ENCODE measurements at regions not wholly inside any gene's neighbourhood (a gene's known extent, or its start where the extent isn't known, plus 50 kb on each side); places are given as distances from the start of the nearest gene placed in this dataset.

GRCh38 chr10:33434933-33435332, 100.5 kb upstream of the NRP1 start:
- Mint-ChIP-seq H3K36me3 (no peaks in the 10 kb centered on the region), H3K27ac (no peak overlapping the region), H3K9me3 (peaks cover 3 to 6% (median 5%) of the 10 kb centered on the region in 3 donors), H3K4me3 (no peak overlapping the region), H3K27me3 (no peaks in the 10 kb centered on the region), H3K4me1 (no peaks in the 10 kb centered on the region)

- H3K4me3 Mint-ChIP-seq = no peak overlapping the region
- H3K27ac Mint-ChIP-seq = no peak overlapping the region
- H3K27me3 Mint-ChIP-seq = no peaks in the 10 kb centered on the region
- no peaks in the 10 kb centered on the region for H3K36me3 Mint-ChIP-seq
- H3K9me3 Mint-ChIP-seq = peaks cover 0 to 2% (median 0%) of the 10 kb centered on the region in 3 donors
- no peaks in the 10 kb centered on the region for H3K4me1 Mint-ChIP-seq
Measured at GRCh38 chr10:33428682-33429081, 94.2 kb upstream of the NRP1 start.

- H3K9me3 Mint-ChIP-seq = peaks cover 0 to 2% (median 2%) of the 10 kb centered on the region in 3 donors
- H3K27me3 Mint-ChIP-seq = no peaks in the 10 kb centered on the region
- no peak overlapping the region for H3K27ac Mint-ChIP-seq
- H3K36me3 Mint-ChIP-seq = no peaks in the 10 kb centered on the region
- no peak overlapping the region for H3K4me3 Mint-ChIP-seq
- peaks cover 0 to 2% (median 0%) of the 10 kb centered on the region in 3 donors for H3K4me1 Mint-ChIP-seq
Measured at GRCh38 chr10:33423154-33423529, 88.7 kb upstream of the NRP1 start.

- Mint-ChIP-seq H3K27ac (no peak overlapping the region), H3K36me3 (no peaks in the 10 kb centered on the region), H3K4me3 (no peak overlapping the region), H3K27me3 (no peaks in the 10 kb centered on the region), H3K4me1 (peaks cover 0 to 2% (median 0%) of the 10 kb centered on the region in 3 donors), H3K9me3 (peaks cover 0 to 2% (median 0%) of the 10 kb centered on the region in 3 donors)
Measured at GRCh38 chr10:33422471-33423153, 88.1 kb upstream of the NRP1 start.

GRCh38 chr10:33421789-33422462, 87.5 kb upstream of the NRP1 start:
- Mint-ChIP-seq H3K4me1 (peaks cover 0 to 2% (median 0%) of the 10 kb centered on the region in 3 donors), H3K4me3 (no peak overlapping the region), H3K9me3 (peaks cover 0 to 2% (median 0%) of the 10 kb centered on the region in 3 donors), H3K27me3 (no peaks in the 10 kb centered on the region), H3K27ac (no peak overlapping the region), H3K36me3 (no peaks in the 10 kb centered on the region)

- H3K27ac Mint-ChIP-seq = no peak overlapping the region
- H3K4me1 Mint-ChIP-seq = peaks cover 0 to 2% (median 0%) of the 10 kb centered on the region in 3 donors
- H3K36me3 Mint-ChIP-seq = no peaks in the 10 kb centered on the region
- H3K27me3 Mint-ChIP-seq = no peaks in the 10 kb centered on the region
- peaks cover 0 to 2% (median 0%) of the 10 kb centered on the region in 3 donors for H3K9me3 Mint-ChIP-seq
- no peak overlapping the region for H3K4me3 Mint-ChIP-seq
Measured at GRCh38 chr10:33419311-33419710, 84.8 kb upstream of the NRP1 start.

- peaks cover 0 to 4% (median 0%) of the 10 kb centered on the region in 3 donors for H3K9me3 Mint-ChIP-seq
- H3K36me3 Mint-ChIP-seq = no peaks in the 10 kb centered on the region
- no peak overlapping the region for H3K27ac Mint-ChIP-seq
- no peak overlapping the region for H3K4me3 Mint-ChIP-seq
- peaks cover 0 to 2% (median 0%) of the 10 kb centered on the region in 3 donors for H3K4me1 Mint-ChIP-seq
- H3K27me3 Mint-ChIP-seq = no peaks in the 10 kb centered on the region
Measured at GRCh38 chr10:33418301-33418700, 83.8 kb upstream of the NRP1 start.

GRCh38 chr10:33416691-33417090, 82.2 kb upstream of the NRP1 start:
- no peaks in the 10 kb centered on the region for H3K27me3 Mint-ChIP-seq
- H3K4me3 Mint-ChIP-seq = no peak overlapping the region
- H3K27ac Mint-ChIP-seq = no peak overlapping the region
- H3K36me3 Mint-ChIP-seq = no peaks in the 10 kb centered on the region
- H3K4me1 Mint-ChIP-seq = peaks cover 0 to 2% (median 0%) of the 10 kb centered on the region in 3 donors
- peaks cover 0 to 4% (median 0%) of the 10 kb centered on the region in 3 donors for H3K9me3 Mint-ChIP-seq

GRCh38 chr10:33416209-33416608, 81.7 kb upstream of the NRP1 start:
- H3K9me3 Mint-ChIP-seq = peaks cover 0 to 4% (median 0%) of the 10 kb centered on the region in 3 donors
- H3K27me3 Mint-ChIP-seq = no peaks in the 10 kb centered on the region
- H3K4me1 Mint-ChIP-seq = peaks cover 0 to 2% (median 0%) of the 10 kb centered on the region in 3 donors
- no peak overlapping the region for H3K27ac Mint-ChIP-seq
- H3K36me3 Mint-ChIP-seq = no peaks in the 10 kb centered on the region
- H3K4me3 Mint-ChIP-seq = no peak overlapping the region

- peaks cover 0 to under 1% (median 0%) of the 10 kb centered on the region in 3 donors for H3K4me1 Mint-ChIP-seq
- H3K4me3 Mint-ChIP-seq = no peak overlapping the region
- no peak overlapping the region for H3K27ac Mint-ChIP-seq
- H3K9me3 Mint-ChIP-seq = peaks cover 0 to 4% (median 0%) of the 10 kb centered on the region in 3 donors
- H3K27me3 Mint-ChIP-seq = no peaks in the 10 kb centered on the region
- no peaks in the 10 kb centered on the region for H3K36me3 Mint-ChIP-seq
Measured at GRCh38 chr10:33414841-33415240, 80.4 kb upstream of the NRP1 start.

- H3K36me3 Mint-ChIP-seq = no peaks in the 10 kb centered on the region
- H3K27me3 Mint-ChIP-seq = no peaks in the 10 kb centered on the region
- H3K9me3 Mint-ChIP-seq = peaks cover 0 to 2% (median 0%) of the 10 kb centered on the region in 3 donors
- no peaks in the 10 kb centered on the region for H3K4me1 Mint-ChIP-seq
- H3K4me3 Mint-ChIP-seq = no peak overlapping the region
- H3K27ac Mint-ChIP-seq = no peak overlapping the region
Measured at GRCh38 chr10:33412653-33413361, 78.3 kb upstream of the NRP1 start.

GRCh38 chr10:33412241-33412640, 77.8 kb upstream of the NRP1 start:
- Mint-ChIP-seq H3K27ac (no peak overlapping the region), H3K27me3 (no peaks in the 10 kb centered on the region), H3K4me3 (no peak overlapping the region), H3K4me1 (no peaks in the 10 kb centered on the region), H3K9me3 (peaks cover 0 to 4% (median 0%) of the 10 kb centered on the region in 3 donors), H3K36me3 (peaks cover 2% of the 10 kb centered on the region)

- H3K9me3 Mint-ChIP-seq = peaks cover 0 to 4% (median 4%) of the 10 kb centered on the region in 3 donors
Measured at GRCh38 chr10:33410860-33411234, 76.4 kb upstream of the NRP1 start.

GRCh38 chr10:33410096-33410859, 75.8 kb upstream of the NRP1 start:
- Mint-ChIP-seq H3K27me3 (no peaks in the 10 kb centered on the region), H3K9me3 (peaks cover 0 to 4% (median 4%) of the 10 kb centered on the region in 3 donors), H3K36me3 (peaks cover 2% of the 10 kb centered on the region), H3K4me3 (no peak overlapping the region), H3K27ac (no peak overlapping the region), H3K4me1 (no peaks in the 10 kb centered on the region)

More at GRCh38 chr10:33410860-33411234, 76.4 kb upstream of the NRP1 start:
- Mint-ChIP-seq H3K27me3 (no peaks in the 10 kb centered on the region), H3K36me3 (peaks cover 2% of the 10 kb centered on the region), H3K4me3 (no peak overlapping the region), H3K27ac (no peak overlapping the region), H3K4me1 (no peaks in the 10 kb centered on the region)

GRCh38 chr10:33406596-33406995, 72.1 kb upstream of the NRP1 start:
- Mint-ChIP-seq H3K27me3 (peaks cover 1% of the 10 kb centered on the region), H3K4me1 (no peaks in the 10 kb centered on the region), H3K36me3 (peaks cover 2% of the 10 kb centered on the region), H3K27ac (no peak overlapping the region), H3K9me3 (peaks cover 0 to 4% (median 2%) of the 10 kb centered on the region in 3 donors), H3K4me3 (no peak overlapping the region)
